Caco-2 (cell line): ENCODE measurements at regions not wholly inside any gene's neighbourhood (a gene's known extent, or its start where the extent isn't known, plus 50 kb on each side); places are given as distances from the start of the nearest gene placed in this dataset.

Source experiments
- BruUV-seq: library from RNA; stranded (reverse); fragments of 400-500 nt; replicated peaks from 2 replicates; lab custom pipeline; 2021; lab: Mats Ljungman, UMichigan
- CTCF ChIA-PET: fragments of 300-600 bp; sonication (Branson Sonifier 250); formaldehyde crosslinking; loops from one replicate; lab custom pipeline; 2022; ENCODE audit warnings: antibody characterized with exemption; lab: Charles Lee
- POLR2A ChIA-PET: fragments of 300-600 bp; sonication (Branson Sonifier 250); formaldehyde crosslinking; loops from one replicate; lab custom pipeline; 2022; ENCODE audit warnings: antibody characterized with exemption; lab: Charles Lee
- DNase-seq, 2 experiments: peaks; one replicate each; pipeline versions ENCODE4 v3.0.0 to v3.0.0-alpha.2; 2020 to 2022
- H3K27me3 ChIP-seq: replicated peaks from 2 replicates; pipeline ENCODE4 v1.6.0; 2011; ENCODE audit warnings: low read length; ENCODE audit not compliant: control insufficient read depth, insufficient read depth
- H3K36me3 ChIP-seq: 2 replicates; pipeline ENCODE4 v1.5.1; 2011; ENCODE audit warnings: low read length; ENCODE audit not compliant: control insufficient read depth, insufficient read depth
- H3K4me1 ChIP-seq: fragments of 250-450 bp; sonication (Bioruptor Pico); 2 replicates; pipeline ENCODE4 v1.5.1; 2020; ENCODE audit warnings: mild to moderate bottlenecking
- H3K4me3 ChIP-seq: 2 replicates; pipeline ENCODE4 v1.5.1; 2011; ENCODE audit warnings: low read depth, mild to moderate bottlenecking, control low read depth, low read length
- H3K9me3 ChIP-seq: fragments of 250-450 bp; sonication (Bioruptor Pico); 2 replicates; pipeline ENCODE4 v1.5.1; 2020; ENCODE audit warnings: mild to moderate bottlenecking, moderate library complexity
- H3K27ac Mint-ChIP-seq: one replicate; pipeline ENCODE4 v1.8.0; 2022; ENCODE audit warnings: mixed read lengths; ENCODE audit not compliant: unreplicated experiment
- H3K27me3 Mint-ChIP-seq: one replicate; pipeline ENCODE4 v1.8.0; 2022; ENCODE audit warnings: mixed read lengths; ENCODE audit not compliant: insufficient read depth, unreplicated experiment
- H3K36me3 Mint-ChIP-seq: one replicate; pipeline ENCODE4 v1.8.0; 2022; ENCODE audit warnings: mild to moderate bottlenecking, mixed read lengths; ENCODE audit not compliant: insufficient read depth, unreplicated experiment
- H3K4me1 Mint-ChIP-seq: one replicate; pipeline ENCODE4 v1.8.0; 2022; ENCODE audit warnings: low read depth, mixed read lengths; ENCODE audit not compliant: unreplicated experiment
- H3K4me3 Mint-ChIP-seq: one replicate; pipeline ENCODE4 v1.8.0; 2022; ENCODE audit warnings: mild to moderate bottlenecking, moderate library complexity, mixed read lengths; ENCODE audit not compliant: unreplicated experiment
- H3K9me3 Mint-ChIP-seq: one replicate; pipeline ENCODE4 v1.8.0; 2022; ENCODE audit warnings: mixed read lengths; ENCODE audit not compliant: unreplicated experiment
- intact Hi-C: fragments of 100-400 bp; cut with micrococcal nuclease; formaldehyde crosslinking; loops from one replicate; pipeline ENCODE4 v1.10.0; 2022; ENCODE audit not compliant: unreplicated experiment
- TF ChIP-seq, protein P1 (sequence below), 2 experiments: fragments of 200-600 bp in 1 of 2; IDR thresholded peaks; 1 replicate in 1 of 2; 2 replicates in 1 of 2; pipeline versions ENCODE4 v1.5.1 to v1.8.0; 2011 to 2022; ENCODE audit warnings: antibody characterized with exemption in 1 of 2, control low read depth in 1 of 2, inconsistent platforms in 1 of 2, low read depth in 1 of 2, low read length in 1 of 2, mild to moderate bottlenecking in 1 of 2, moderate library complexity in 1 of 2; ENCODE audit not compliant: insufficient read depth in 1 of 2, severe bottlenecking in 1 of 2, unreplicated experiment in 1 of 2

DNA sequence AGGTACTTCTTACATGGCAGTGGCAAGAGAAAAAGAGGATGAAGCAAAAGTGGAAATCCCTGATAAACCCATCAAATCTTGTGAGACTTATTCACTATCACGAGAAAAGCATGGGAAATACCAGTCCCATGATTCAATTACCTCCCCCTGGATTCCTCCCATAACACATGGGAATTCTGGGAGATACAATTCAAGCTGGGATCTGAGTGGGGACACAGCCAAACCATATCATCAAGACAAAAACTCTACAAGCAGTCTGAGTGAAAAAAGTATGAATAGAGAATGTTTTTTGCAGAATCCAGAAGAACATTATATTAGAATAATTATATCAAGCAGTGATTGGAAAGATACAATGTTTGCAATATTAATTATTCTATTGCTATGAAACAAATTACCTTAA lies 893.7 kb downstream of the FAM181B start:
- H3K4me3 Mint-ChIP-seq, result no peak overlapping the region
- H3K27me3 ChIP-seq, result no peaks in the 10 kb centered on the region
- H3K36me3 Mint-ChIP-seq, result no peaks in the 10 kb centered on the region
- no peaks in the 10 kb centered on the region for H3K36me3 ChIP-seq
- ChIA-PET POLR2A (no interaction called here), CTCF (no interaction called here)
- intact Hi-C loops, result no loop called here
- H3K27ac Mint-ChIP-seq, result no peak overlapping the region
- no TSS peak for BruUV-seq
- no peaks in the 10 kb centered on the region for H3K4me1 Mint-ChIP-seq
- no peak for DNase-seq
- H3K9me3 Mint-ChIP-seq, result no peaks in the 10 kb centered on the region
- H3K4me3 ChIP-seq, result no peak overlapping the region
- TF ChIP-seq, protein P1, sequence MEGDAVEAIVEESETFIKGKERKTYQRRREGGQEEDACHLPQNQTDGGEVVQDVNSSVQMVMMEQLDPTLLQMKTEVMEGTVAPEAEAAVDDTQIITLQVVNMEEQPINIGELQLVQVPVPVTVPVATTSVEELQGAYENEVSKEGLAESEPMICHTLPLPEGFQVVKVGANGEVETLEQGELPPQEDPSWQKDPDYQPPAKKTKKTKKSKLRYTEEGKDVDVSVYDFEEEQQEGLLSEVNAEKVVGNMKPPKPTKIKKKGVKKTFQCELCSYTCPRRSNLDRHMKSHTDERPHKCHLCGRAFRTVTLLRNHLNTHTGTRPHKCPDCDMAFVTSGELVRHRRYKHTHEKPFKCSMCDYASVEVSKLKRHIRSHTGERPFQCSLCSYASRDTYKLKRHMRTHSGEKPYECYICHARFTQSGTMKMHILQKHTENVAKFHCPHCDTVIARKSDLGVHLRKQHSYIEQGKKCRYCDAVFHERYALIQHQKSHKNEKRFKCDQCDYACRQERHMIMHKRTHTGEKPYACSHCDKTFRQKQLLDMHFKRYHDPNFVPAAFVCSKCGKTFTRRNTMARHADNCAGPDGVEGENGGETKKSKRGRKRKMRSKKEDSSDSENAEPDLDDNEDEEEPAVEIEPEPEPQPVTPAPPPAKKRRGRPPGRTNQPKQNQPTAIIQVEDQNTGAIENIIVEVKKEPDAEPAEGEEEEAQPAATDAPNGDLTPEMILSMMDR (IDR thresholded peaks at IDR 0.05; ENCODE audit: insufficient read depth in 1 of 2, low read depth in 1 of 2, low read length in 1 of 2, severe bottlenecking in 1 of 2, unreplicated experiment in 1 of 2), result no peak
- peaks cover 2% of the 10 kb centered on the region for H3K27me3 Mint-ChIP-seq
- H3K9me3 ChIP-seq, result no peaks in the 10 kb centered on the region
- no peaks in the 10 kb centered on the region for H3K4me1 ChIP-seq

DNA sequence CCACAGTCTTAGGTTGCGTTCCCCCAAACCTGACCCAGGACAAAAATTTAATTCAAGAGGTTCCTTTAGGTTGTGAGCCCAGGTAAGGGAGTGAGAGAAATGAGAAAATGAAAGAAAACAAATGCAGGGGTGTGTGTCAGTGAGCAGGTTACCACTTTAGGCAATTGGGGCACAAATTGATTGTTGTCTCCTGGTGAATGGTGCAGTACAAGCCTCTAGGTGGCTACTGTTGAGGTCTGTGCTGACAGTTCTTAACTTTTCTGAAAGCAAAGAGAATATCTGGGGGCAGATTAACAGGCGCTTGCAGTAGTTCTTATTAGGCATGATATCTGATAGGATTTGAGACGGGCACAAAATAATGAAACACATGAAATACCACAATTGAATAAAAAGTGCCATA lies 894.6 kb downstream of the FAM181B start:
- intact Hi-C loops, result no loop called here
- ChIA-PET CTCF (no interaction called here), POLR2A (no interaction called here)
- Mint-ChIP-seq H3K9me3 (no peaks in the 10 kb centered on the region), H3K27ac (no peak overlapping the region), H3K36me3 (no peaks in the 10 kb centered on the region), H3K4me1 (no peaks in the 10 kb centered on the region), H3K27me3 (peaks cover 2% of the 10 kb centered on the region), H3K4me3 (no peak overlapping the region)
- Histone ChIP-seq H3K9me3 (no peaks in the 10 kb centered on the region), H3K4me1 (no peaks in the 10 kb centered on the region), H3K4me3 (no peak overlapping the region), H3K36me3 (no peaks in the 10 kb centered on the region), H3K27me3 (no peaks in the 10 kb centered on the region)
- TF ChIP-seq, protein P1 (IDR thresholded peaks at IDR 0.05; ENCODE audit: insufficient read depth in 1 of 2, low read depth in 1 of 2, low read length in 1 of 2, severe bottlenecking in 1 of 2, unreplicated experiment in 1 of 2), result peak in 1 of 2 experiments; percentile 11
- DNase-seq, result no peak
- no TSS peak for BruUV-seq

DNA sequence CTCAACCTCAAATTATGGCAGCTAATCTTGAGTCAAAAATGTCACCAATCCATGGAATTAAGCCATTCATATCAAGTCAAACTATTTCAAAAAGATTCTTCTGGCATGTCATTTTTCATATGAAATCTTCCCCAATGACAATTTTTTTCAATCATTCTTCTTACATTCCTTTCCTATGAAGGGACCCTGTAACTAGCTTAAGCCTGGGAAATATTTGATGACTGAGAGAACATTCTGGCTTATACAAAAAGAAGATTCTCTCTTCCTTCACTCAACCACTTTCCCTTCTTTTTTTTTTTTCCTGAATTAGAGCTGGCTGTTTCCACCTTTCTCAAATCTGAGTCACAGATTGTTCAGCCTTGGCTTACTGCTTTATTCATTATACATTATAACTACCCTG lies 903.7 kb downstream of the FAM181B start:
- intact Hi-C loops, result no loop called here

More for the DNA sequence above, 903.7 kb downstream of the FAM181B start:
- ChIA-PET POLR2A (no interaction called here), CTCF (no interaction called here)
- no peak overlapping the region for H3K4me3 Mint-ChIP-seq
- no peak for DNase-seq
- TF ChIP-seq, protein P1 (IDR thresholded peaks at IDR 0.05; ENCODE audit: insufficient read depth in 1 of 2, low read depth in 1 of 2, low read length in 1 of 2, severe bottlenecking in 1 of 2, unreplicated experiment in 1 of 2), result no peak
- H3K36me3 ChIP-seq, result no peaks in the 10 kb centered on the region
- peaks cover 21% of the 10 kb centered on the region for H3K9me3 Mint-ChIP-seq
- H3K27me3 ChIP-seq, result no peaks in the 10 kb centered on the region
- BruUV-seq, result no TSS peak
- no peaks in the 10 kb centered on the region for H3K4me1 Mint-ChIP-seq
- H3K36me3 Mint-ChIP-seq, result no peaks in the 10 kb centered on the region
- no peak overlapping the region for H3K27ac Mint-ChIP-seq
- no peak overlapping the region for H3K4me3 ChIP-seq
- no peaks in the 10 kb centered on the region for H3K4me1 ChIP-seq
- no peaks in the 10 kb centered on the region for H3K27me3 Mint-ChIP-seq
- peaks cover 11% of the 10 kb centered on the region for H3K9me3 ChIP-seq
